ENCODE measurements at regions not wholly inside any gene's neighbourhood (a gene's known extent, or its start where the extent isn't known, plus 50 kb on each side); places are given as distances from the start of the nearest gene placed in this dataset.
"Not testable (repeated sequence)": the region's sequence is repeated elsewhere in the genome, so short reads cannot be mapped to it uniquely, and the experiment has no call there.

DNA sequence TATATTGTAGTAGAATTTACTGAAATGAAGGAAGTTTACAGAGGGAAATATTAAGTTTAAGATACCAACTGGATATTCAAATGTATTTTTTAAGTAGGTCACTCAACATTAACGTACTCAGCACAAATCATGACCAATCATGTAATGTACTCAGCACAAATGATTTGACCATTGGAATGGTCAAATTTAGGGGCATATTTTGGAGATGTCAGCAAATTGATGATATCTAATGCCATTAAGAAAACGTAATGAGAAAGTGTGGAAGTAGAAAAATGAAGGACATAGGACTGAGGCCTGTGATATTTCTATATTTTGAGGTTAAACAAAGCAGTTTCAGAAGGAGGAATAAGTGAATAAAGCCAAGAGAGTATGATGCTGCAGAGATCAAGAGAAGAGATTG is 334.8 kb downstream of the KIF2B start:
- Mint-ChIP-seq H3K4me1 (ENCODE audit: low read depth) (no peaks in the 10 kb centered on the region), H3K36me3 (ENCODE audit: low read depth) (no peaks in the 10 kb centered on the region), H3K27ac (no peak overlapping the region), H3K4me3 (ENCODE audit: low read depth) (no peak overlapping the region), H3K9me3 (peaks cover 39% of the 10 kb centered on the region), H3K27me3 (ENCODE audit: low read depth) (no peaks in the 10 kb centered on the region)
- DNase-seq (ENCODE audit: low spot score) = no peak
- intact Hi-C loops (cut with micrococcal nuclease) = no loop called here

DNA sequence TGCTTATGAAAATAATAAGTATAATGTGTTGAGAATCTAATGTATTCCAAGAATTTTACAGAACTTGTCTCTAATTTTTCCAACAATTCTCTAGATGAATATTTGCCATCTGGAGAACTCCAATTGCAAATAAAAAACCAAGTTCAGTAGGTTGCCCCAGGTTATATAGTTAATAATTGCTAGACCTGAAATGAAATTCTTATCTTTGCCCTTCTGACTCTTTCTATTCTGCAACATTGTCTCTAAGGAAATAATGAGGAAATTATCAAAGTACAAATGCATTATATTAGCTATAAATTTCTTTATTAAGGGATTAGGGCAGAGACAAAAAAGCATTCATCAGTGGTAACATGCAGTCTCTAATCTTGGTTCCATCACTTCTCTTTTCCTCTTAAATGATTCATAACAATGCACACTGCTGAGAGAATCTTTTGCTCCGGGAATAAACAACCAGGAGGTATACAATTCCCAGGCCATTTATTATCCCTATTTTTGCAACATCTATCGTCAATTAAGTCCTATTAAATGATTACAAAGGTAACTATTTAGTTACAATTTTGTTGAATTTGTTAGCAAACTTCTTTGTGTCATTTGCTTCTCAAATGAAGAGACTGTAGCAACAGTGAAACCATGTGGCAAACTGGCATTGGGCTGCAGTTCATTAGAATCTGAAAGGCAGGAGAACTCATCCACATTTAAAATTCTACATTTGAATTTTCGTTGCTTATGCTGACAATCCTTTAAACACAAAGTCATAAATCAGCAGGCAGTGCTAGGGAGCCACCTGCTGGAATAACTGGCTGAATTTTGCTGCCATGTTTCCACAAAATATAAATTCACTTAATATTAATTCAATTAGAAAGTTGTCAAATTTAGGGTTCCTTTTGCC is 349.6 kb downstream of the KIF2B start:
- Mint-ChIP-seq H3K27me3 (ENCODE audit: low read depth) (no peaks in the 10 kb centered on the region), H3K4me1 (ENCODE audit: low read depth) (no peaks in the 10 kb centered on the region), H3K36me3 (ENCODE audit: low read depth) (no peaks in the 10 kb centered on the region), H3K9me3 (peaks cover 6% of the 10 kb centered on the region), H3K4me3 (ENCODE audit: low read depth) (no peak overlapping the region), H3K27ac (no peak overlapping the region)
- intact Hi-C loops (cut with micrococcal nuclease) = no loop called here
- no peak for DNase-seq (ENCODE audit: low spot score)

DNA sequence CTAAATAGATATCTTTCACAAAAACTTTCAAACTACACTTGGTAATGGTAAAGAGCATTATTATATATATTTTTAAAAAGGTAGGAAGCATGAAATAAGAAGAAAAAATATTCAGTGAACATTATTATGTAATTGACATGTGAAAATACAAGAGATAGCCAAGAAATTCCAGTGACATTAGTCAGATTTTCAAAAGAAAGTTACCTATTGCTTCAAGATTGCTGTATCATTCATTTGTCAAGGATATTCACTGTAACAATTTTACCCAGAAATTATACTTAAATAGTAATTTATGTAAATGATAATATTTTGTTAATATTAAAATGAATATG is 350.2 kb downstream of the KIF2B start:
- intact Hi-C loops (cut with micrococcal nuclease) = no loop called here
- Mint-ChIP-seq H3K27ac (no peak overlapping the region), H3K36me3 (ENCODE audit: low read depth) (no peaks in the 10 kb centered on the region), H3K4me1 (ENCODE audit: low read depth) (no peaks in the 10 kb centered on the region), H3K9me3 (peaks cover 6% of the 10 kb centered on the region), H3K4me3 (ENCODE audit: low read depth) (no peak overlapping the region), H3K27me3 (ENCODE audit: low read depth) (no peaks in the 10 kb centered on the region)
- DNase-seq (ENCODE audit: low spot score) = no peak

DNA sequence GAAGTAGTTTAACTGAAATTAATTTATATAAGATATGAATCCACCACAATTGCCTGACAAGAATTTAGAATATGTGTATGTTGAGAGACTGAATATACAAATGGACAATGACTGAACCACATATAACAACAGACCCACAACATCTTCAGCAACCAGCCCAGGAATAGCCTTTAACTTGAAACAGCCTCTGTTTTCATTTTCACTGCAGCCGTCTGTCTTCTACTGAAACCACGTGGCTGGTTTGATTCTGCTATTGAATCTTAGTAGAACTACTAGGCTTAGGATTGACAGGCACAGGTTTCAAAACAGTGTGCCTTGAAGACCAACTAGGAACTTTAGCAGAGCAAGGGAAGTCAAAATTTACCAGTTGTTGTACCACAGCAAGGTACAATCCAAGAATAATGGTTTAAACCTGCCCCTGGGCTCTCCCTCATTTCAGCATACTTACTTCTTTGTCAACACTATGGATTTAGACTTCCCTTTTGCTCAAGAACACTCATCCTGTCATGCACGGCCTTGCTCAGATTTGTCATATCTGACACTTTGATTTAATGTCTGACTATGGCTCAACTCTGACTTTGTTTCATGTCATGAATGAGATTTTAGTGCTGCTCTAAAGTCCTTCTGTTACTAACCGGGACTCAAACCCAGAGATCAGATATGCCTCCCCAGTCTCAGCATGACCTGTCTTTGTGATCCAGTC is 355.0 kb downstream of the KIF2B start:
- no peaks in the 10 kb centered on the region for H3K36me3 Mint-ChIP-seq (ENCODE audit: low read depth)
- H3K27ac Mint-ChIP-seq = no peak overlapping the region
- no peak for DNase-seq (ENCODE audit: low spot score)
- no peak overlapping the region for H3K4me3 Mint-ChIP-seq (ENCODE audit: low read depth)
- intact Hi-C loops (cut with micrococcal nuclease) = no loop called here
- H3K4me1 Mint-ChIP-seq (ENCODE audit: low read depth) = no peaks in the 10 kb centered on the region
- peaks cover 16% of the 10 kb centered on the region for H3K9me3 Mint-ChIP-seq
- no peaks in the 10 kb centered on the region for H3K27me3 Mint-ChIP-seq (ENCODE audit: low read depth)

DNA sequence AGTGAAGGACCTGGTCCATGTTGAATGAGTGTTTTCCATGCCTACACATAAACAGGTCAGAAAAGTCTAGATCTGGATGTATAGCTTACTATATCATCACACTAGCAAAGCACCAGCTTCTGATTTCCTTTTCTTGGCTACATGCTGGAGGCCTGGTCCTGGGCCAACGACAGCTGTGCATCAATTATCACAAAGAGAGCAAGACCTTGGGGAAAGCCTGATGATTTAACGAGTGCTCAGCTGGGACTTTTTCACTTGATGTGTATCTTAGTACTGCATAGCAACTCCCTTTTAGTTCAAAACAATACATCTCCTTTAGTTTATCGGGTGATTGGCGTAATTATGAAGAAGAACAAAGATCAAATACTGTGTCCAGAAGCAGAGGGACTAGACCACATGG is 358.2 kb downstream of the KIF2B start:
- no peaks in the 10 kb centered on the region for H3K4me1 Mint-ChIP-seq (ENCODE audit: low read depth)
- DNase-seq (ENCODE audit: low spot score) = no peak
- H3K9me3 Mint-ChIP-seq = peaks cover 29% of the 10 kb centered on the region
- H3K27ac Mint-ChIP-seq = no peak overlapping the region
- intact Hi-C loops (cut with micrococcal nuclease) = no loop called here
- H3K36me3 Mint-ChIP-seq (ENCODE audit: low read depth) = no peaks in the 10 kb centered on the region
- H3K4me3 Mint-ChIP-seq (ENCODE audit: low read depth) = no peak overlapping the region
- no peaks in the 10 kb centered on the region for H3K27me3 Mint-ChIP-seq (ENCODE audit: low read depth)

DNA sequence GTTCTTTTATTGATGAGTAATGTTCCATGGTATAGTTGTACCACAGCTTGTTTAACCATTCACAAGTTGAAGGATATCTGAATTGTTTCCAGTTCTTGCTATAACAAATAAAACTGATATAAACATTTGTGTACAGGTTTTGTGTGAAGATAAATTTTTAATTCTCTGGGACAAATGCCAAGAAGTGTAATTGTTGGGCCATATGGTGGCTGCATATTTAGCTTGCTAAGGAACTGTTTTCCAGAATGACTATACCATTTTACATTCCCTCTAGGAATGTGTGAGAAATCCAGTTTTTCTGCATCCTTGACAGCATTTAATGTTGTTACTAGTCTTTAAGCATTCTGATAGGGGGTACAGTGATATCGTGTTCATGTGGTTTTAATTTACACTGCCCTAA is 368.5 kb downstream of the KIF2B start:
- Mint-ChIP-seq H3K27me3 (ENCODE audit: low read depth) (no peaks in the 10 kb centered on the region), H3K36me3 (ENCODE audit: low read depth) (no peaks in the 10 kb centered on the region), H3K4me1 (ENCODE audit: low read depth) (no peaks in the 10 kb centered on the region), H3K27ac (no peak overlapping the region), H3K9me3 (peaks cover 38% of the 10 kb centered on the region), H3K4me3 (ENCODE audit: low read depth) (no peak overlapping the region)
- intact Hi-C loops (cut with micrococcal nuclease) = no loop called here
- no peak for DNase-seq (ENCODE audit: low spot score)

DNA sequence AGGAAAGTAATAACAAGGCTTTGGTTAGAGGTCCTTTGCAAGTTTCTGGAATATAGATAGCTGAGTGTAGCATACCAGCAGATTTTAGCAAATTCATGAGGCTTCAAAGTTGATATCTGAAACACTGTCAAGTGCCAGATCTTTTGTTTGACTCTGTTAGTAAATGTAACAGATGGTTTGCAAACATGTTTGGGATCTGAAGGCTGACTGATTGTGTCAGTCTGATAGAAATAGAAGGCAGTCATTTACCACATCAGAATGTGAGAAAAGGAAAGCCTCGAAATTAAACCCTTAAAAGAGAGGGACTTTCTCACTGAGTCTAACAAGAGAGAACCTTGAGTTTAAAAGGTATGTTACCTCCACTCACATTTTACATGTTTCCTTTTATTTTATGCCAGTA is 371.5 kb downstream of the KIF2B start:
- Mint-ChIP-seq H3K27me3 (ENCODE audit: low read depth) (no peaks in the 10 kb centered on the region), H3K4me3 (ENCODE audit: low read depth) (no peak overlapping the region), H3K27ac (no peak overlapping the region), H3K36me3 (ENCODE audit: low read depth) (no peaks in the 10 kb centered on the region), H3K4me1 (ENCODE audit: low read depth) (no peaks in the 10 kb centered on the region), H3K9me3 (peaks cover 38% of the 10 kb centered on the region)
- intact Hi-C loops (cut with micrococcal nuclease) = no loop called here
- no peak for DNase-seq (ENCODE audit: low spot score)

DNA sequence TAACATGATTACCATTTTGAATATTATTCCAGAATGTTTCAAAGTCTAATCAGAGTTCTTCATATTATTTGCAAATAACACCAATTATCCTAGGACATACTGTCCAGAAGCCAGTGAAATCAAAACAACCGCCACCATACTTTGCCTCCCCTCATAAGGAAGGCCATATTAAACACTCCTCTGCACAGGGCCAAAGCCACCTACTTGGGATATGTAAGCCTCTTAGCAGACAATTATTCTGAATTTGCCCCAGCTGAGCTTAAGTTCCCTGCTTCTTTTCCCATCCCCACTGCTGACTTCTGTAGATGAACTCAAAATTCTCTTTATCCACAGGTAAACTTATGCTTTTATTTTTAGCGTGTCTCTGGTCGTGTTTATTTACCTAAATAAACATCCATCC is 374.0 kb downstream of the KIF2B start:
- H3K4me1 Mint-ChIP-seq (ENCODE audit: low read depth) = no peaks in the 10 kb centered on the region
- H3K9me3 Mint-ChIP-seq = peaks cover 27% of the 10 kb centered on the region
- H3K4me3 Mint-ChIP-seq (ENCODE audit: low read depth) = no peak overlapping the region
- DNase-seq (ENCODE audit: low spot score) = no peak
- H3K27me3 Mint-ChIP-seq (ENCODE audit: low read depth) = no peaks in the 10 kb centered on the region
- intact Hi-C loops (cut with micrococcal nuclease) = no loop called here
- no peak overlapping the region for H3K27ac Mint-ChIP-seq
- no peaks in the 10 kb centered on the region for H3K36me3 Mint-ChIP-seq (ENCODE audit: low read depth)

DNA sequence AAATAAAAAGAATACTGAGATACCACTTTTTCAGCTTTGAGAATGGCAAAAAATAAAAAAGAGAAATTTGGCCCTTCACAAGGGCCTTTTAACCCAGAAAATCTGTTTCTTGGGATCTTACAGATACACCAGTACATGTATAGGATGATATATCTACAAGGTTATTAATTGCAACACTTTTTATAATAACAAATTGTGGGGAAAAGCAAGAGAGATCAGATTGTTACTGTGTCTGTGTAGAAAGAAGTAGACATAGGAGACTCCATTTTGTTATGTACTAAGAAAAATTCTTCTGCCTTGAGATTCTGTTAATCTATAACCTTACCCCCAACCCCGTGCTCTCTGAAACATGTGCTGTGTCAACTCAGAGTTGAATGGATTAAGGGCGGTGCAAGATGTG is 378.7 kb downstream of the KIF2B start:
- H3K9me3 Mint-ChIP-seq = peaks cover 13% of the 10 kb centered on the region
- DNase-seq (ENCODE audit: low spot score); H3K27ac Mint-ChIP-seq; H3K36me3 Mint-ChIP-seq (ENCODE audit: low read depth); intact Hi-C loops (cut with micrococcal nuclease); H3K4me1 Mint-ChIP-seq (ENCODE audit: low read depth); H3K4me3 Mint-ChIP-seq (ENCODE audit: low read depth); H3K27me3 Mint-ChIP-seq (ENCODE audit: low read depth): not testable (repeated sequence)

DNA sequence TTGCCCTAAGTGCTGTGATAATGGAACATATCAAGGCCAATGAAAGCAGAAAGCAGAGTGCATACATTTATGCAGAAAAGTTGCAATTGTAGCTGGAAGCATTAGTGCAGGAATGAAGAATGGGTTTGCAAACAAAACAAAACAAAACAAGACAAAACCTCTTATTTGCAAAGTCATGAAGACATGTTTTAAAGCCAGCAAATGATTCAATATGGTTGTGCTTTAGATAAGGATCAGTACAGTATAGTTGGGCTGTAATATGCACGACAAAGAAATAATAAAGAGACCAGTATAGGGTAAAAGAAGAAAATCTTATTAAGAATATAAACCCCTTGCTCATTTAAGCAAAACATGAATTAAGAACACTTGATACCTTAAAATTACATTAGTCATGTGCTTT is 398.1 kb downstream of the KIF2B start:
- Mint-ChIP-seq H3K27ac (no peak overlapping the region), H3K9me3 (peaks cover 10% of the 10 kb centered on the region), H3K27me3 (ENCODE audit: low read depth) (no peaks in the 10 kb centered on the region), H3K4me3 (ENCODE audit: low read depth) (no peak overlapping the region), H3K36me3 (ENCODE audit: low read depth) (no peaks in the 10 kb centered on the region), H3K4me1 (ENCODE audit: low read depth) (no peaks in the 10 kb centered on the region)
- no peak for DNase-seq (ENCODE audit: low spot score)
- intact Hi-C loops (cut with micrococcal nuclease) = no loop called here

DNA sequence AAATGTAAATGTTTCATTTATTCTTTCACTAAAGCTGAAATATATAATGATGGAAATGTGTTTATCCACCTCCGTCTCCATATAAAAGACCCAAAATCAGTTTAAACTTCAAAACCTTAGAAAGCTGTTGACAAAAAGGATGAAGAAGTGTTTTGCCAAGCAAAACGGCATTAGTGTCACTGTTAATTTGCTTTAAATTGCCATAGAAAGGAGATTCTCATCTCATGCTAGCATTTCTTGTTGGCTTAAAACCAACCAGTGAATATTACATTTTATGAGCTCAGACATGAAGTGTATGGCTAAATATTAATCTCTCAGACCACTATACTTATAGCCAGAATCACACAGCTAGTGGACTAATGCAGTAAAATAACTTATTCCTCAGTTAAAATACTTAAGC is 398.8 kb downstream of the KIF2B start:
- Mint-ChIP-seq H3K9me3 (peaks cover 6% of the 10 kb centered on the region), H3K4me1 (ENCODE audit: low read depth) (no peaks in the 10 kb centered on the region), H3K27ac (no peak overlapping the region), H3K36me3 (ENCODE audit: low read depth) (no peaks in the 10 kb centered on the region), H3K4me3 (ENCODE audit: low read depth) (no peak overlapping the region), H3K27me3 (ENCODE audit: low read depth) (no peaks in the 10 kb centered on the region)
- intact Hi-C loops (cut with micrococcal nuclease) = no loop called here
- no peak for DNase-seq (ENCODE audit: low spot score)

DNA sequence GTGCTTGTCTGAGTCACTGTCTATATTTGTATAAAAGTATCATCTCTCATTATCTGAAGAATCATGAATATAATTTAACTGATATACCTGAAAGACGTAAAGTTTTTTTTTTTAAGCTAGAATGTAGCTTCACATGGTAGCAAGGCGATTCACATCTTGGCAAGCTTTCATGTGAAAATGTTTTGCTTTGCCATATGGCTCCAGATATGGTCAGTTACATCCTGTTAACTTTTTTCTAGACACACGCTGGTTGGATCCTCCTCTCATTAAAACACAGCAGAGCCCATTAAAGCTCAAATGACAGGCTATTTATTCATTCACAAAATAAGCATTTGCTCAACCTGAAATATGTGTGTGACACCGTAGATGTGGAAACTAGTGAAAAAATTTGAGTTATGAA is 412.8 kb downstream of the KIF2B start:
- Mint-ChIP-seq H3K9me3 (peaks cover 18% of the 10 kb centered on the region), H3K36me3 (ENCODE audit: low read depth) (no peaks in the 10 kb centered on the region), H3K27me3 (ENCODE audit: low read depth) (no peaks in the 10 kb centered on the region), H3K27ac (no peak overlapping the region), H3K4me1 (ENCODE audit: low read depth) (no peaks in the 10 kb centered on the region), H3K4me3 (ENCODE audit: low read depth) (no peak overlapping the region)
- intact Hi-C loops (cut with micrococcal nuclease) = no loop called here
- no peak for DNase-seq (ENCODE audit: low spot score)

DNA sequence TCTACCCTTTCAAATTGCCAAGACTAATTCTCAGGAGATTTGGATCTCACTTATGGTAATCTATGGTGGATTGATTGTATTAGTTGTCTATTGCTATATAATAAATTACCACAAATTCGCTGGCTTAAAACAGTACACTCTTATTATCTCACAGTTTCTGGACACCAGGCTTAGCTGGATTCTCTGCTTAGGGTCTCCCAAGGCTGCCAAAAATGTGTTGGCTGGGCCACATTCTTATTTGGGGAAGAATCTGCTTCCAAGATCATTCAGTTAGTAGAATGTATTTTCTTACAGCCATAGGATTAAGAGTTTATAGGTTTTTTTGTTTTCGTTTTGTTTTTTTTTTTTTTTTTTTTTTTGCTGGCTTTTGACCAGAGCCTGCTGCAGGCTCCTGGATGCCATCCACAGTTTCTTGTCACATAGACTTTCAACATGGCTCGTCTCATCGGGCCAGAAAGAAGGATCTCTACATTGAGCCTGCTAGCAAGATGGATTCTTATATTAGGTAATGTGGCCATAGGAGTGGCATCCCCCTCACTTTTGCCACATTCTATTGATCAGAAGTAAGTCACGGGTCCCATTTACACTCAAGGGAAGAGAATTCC is 415.3 kb downstream of the KIF2B start:
- Mint-ChIP-seq H3K36me3 (ENCODE audit: low read depth) (no peaks in the 10 kb centered on the region), H3K27ac (no peak overlapping the region), H3K4me3 (ENCODE audit: low read depth) (no peak overlapping the region), H3K9me3 (peaks cover 22% of the 10 kb centered on the region), H3K27me3 (ENCODE audit: low read depth) (no peaks in the 10 kb centered on the region), H3K4me1 (ENCODE audit: low read depth) (no peaks in the 10 kb centered on the region)
- DNase-seq (ENCODE audit: low spot score) = no peak
- intact Hi-C loops (cut with micrococcal nuclease) = no loop called here
